ENCODE measurements at regions not wholly inside any gene's neighbourhood (a gene's known extent, or its start where the extent isn't known, plus 50 kb on each side); places are given as distances from the start of the nearest gene placed in this dataset.
"Not testable (repeated sequence)": the region's sequence is repeated elsewhere in the genome, so short reads cannot be mapped to it uniquely, and the experiment has no call there.

- intact Hi-C loops (cut with micrococcal nuclease): not testable (repeated sequence)
Measured at GRCh38 chr11:23652336-23652735, 792.1 kb upstream of the CCDC179 start.

- intact Hi-C loops (cut with micrococcal nuclease): no loop called here
Measured at GRCh38 chr11:23653071-23653675, 792.9 kb upstream of the CCDC179 start.

- intact Hi-C loops (cut with micrococcal nuclease): no loop called here
Measured at GRCh38 chr11:23668324-23668723, 808.0 kb upstream of the CCDC179 start.

- intact Hi-C loops (cut with micrococcal nuclease): no loop called here
Measured at GRCh38 chr11:23673366-23673765, 813.1 kb upstream of the CCDC179 start.

- intact Hi-C loops (cut with micrococcal nuclease): no loop called here
Measured at GRCh38 chr11:23674866-23675265, 814.6 kb upstream of the CCDC179 start.

- intact Hi-C loops (cut with micrococcal nuclease): no loop called here
Measured at GRCh38 chr11:23679041-23679440, 817.8 kb upstream of the LUZP2 start.

- intact Hi-C loops (cut with micrococcal nuclease): no loop called here
Measured at GRCh38 chr11:23679981-23680380, 816.9 kb upstream of the LUZP2 start.

GRCh38 chr11:23680488-23681230 lies 816.2 kb upstream of the LUZP2 start:
- intact Hi-C loops (cut with micrococcal nuclease): no loop called here

- intact Hi-C loops (cut with micrococcal nuclease): no loop called here
Measured at GRCh38 chr11:23684701-23685100, 812.2 kb upstream of the LUZP2 start.

GRCh38 chr11:23687991-23688390 lies 808.9 kb upstream of the LUZP2 start:
- intact Hi-C loops (cut with micrococcal nuclease): no loop called here

GRCh38 chr11:23688411-23688810 lies 808.4 kb upstream of the LUZP2 start:
- intact Hi-C loops (cut with micrococcal nuclease): no loop called here

GRCh38 chr11:23688835-23689234 lies 808.0 kb upstream of the LUZP2 start:
- intact Hi-C loops (cut with micrococcal nuclease): no loop called here

GRCh38 chr11:23696688-23697415 lies 800.0 kb upstream of the LUZP2 start:
- intact Hi-C loops (cut with micrococcal nuclease): no loop called here

- intact Hi-C loops (cut with micrococcal nuclease): no loop called here
Measured at GRCh38 chr11:23704183-23704582, 792.7 kb upstream of the LUZP2 start.

- intact Hi-C loops (cut with micrococcal nuclease): no loop called here
Measured at GRCh38 chr11:23711981-23712380, 784.9 kb upstream of the LUZP2 start.

GRCh38 chr11:23719016-23719415 lies 777.8 kb upstream of the LUZP2 start:
- intact Hi-C loops (cut with micrococcal nuclease): no loop called here

GRCh38 chr11:23723861-23724260 lies 773.0 kb upstream of the LUZP2 start:
- intact Hi-C loops (cut with micrococcal nuclease): no loop called here

- intact Hi-C loops (cut with micrococcal nuclease): no loop called here
Measured at GRCh38 chr11:23725752-23726151, 771.1 kb upstream of the LUZP2 start.

- intact Hi-C loops (cut with micrococcal nuclease): no loop called here
Measured at GRCh38 chr11:23727387-23727786, 769.5 kb upstream of the LUZP2 start.

GRCh38 chr11:23727794-23728193 lies 769.1 kb upstream of the LUZP2 start:
- intact Hi-C loops (cut with micrococcal nuclease): no loop called here

GRCh38 chr11:23729088-23729487 lies 767.8 kb upstream of the LUZP2 start:
- intact Hi-C loops (cut with micrococcal nuclease): no loop called here

- intact Hi-C loops (cut with micrococcal nuclease): no loop called here
Measured at GRCh38 chr11:23730307-23730998, 766.4 kb upstream of the LUZP2 start.
